Smooth muscle cell (in vitro differentiated cells): ENCODE measurements at regions not wholly inside any gene's neighbourhood (a gene's known extent, or its start where the extent isn't known, plus 50 kb on each side); places are given as distances from the start of the nearest gene placed in this dataset.

Source experiments
- DNase-seq: peaks from one replicate; lab custom pipeline; 2025; ENCODE audit not compliant: unreplicated experiment; lab: John Stamatoyannopoulos, UW
- H2AFZ ChIP-seq: fragments of 200-600 bp; sonication (generic); 2 replicates; pipeline ENCODE4 v1.6.0; 2016; ENCODE audit warnings: antibody characterized with exemption, low read depth, mild to moderate bottlenecking
- H3F3A ChIP-seq: fragments of 200-600 bp; sonication (generic); 2 replicates; pipeline ENCODE4 v1.6.0; 2017; ENCODE audit warnings: antibody characterized with exemption, low read depth
- H3K27ac ChIP-seq: fragments of 200-600 bp; sonication (generic); 2 replicates; pipeline ENCODE4 v1.5.1; 2016; ENCODE audit warnings: low read depth, mild to moderate bottlenecking
- H3K27me3 ChIP-seq: fragments of 200-600 bp; sonication (generic); 2 replicates; pipeline ENCODE4 v1.6.1; 2016; ENCODE audit warnings: low read depth, mild to moderate bottlenecking
- H3K36me3 ChIP-seq: fragments of 200-600 bp; sonication (generic); 2 replicates; pipeline ENCODE4 v1.5.1; 2016; ENCODE audit warnings: low read depth
- H3K4me1 ChIP-seq: fragments of 200-600 bp; sonication (generic); 2 replicates; pipeline ENCODE4 v1.5.1; 2016; ENCODE audit warnings: low read depth
- H3K4me2 ChIP-seq: fragments of 200-600 bp; sonication (generic); 2 replicates; pipeline ENCODE4 v1.6.0; 2016; ENCODE audit warnings: mild to moderate bottlenecking
- H3K4me3 ChIP-seq: fragments of 200-600 bp; sonication (generic); 2 replicates; pipeline ENCODE4 v1.5.1; 2016; ENCODE audit warnings: mild to moderate bottlenecking
- H3K79me2 ChIP-seq: fragments of 200-600 bp; sonication (generic); 2 replicates; pipeline ENCODE4 v1.6.0; 2016; ENCODE audit warnings: low read depth, mild to moderate bottlenecking
- H3K9ac ChIP-seq: fragments of 200-600 bp; sonication (generic); 2 replicates; pipeline ENCODE4 v1.6.0; 2016; ENCODE audit warnings: low read depth
- H3K9me3 ChIP-seq: fragments of 200-600 bp; sonication (generic); replicated peaks from 2 replicates; pipeline ENCODE4 v1.5.1; 2016; ENCODE audit warnings: low read depth
- H4K20me1 ChIP-seq: fragments of 200-600 bp; sonication (generic); 2 replicates; pipeline ENCODE4 v1.6.0; 2016; ENCODE audit warnings: low read depth
- CTCF ChIP-seq: fragments of 200-600 bp; sonication (generic); IDR thresholded peaks from 2 replicates; pipeline ENCODE4 v1.5.1; 2017; ENCODE audit warnings: borderline replicate concordance, mild to moderate bottlenecking, antibody characterized with exemption; ENCODE audit not compliant: insufficient read depth, poor library complexity, severe bottlenecking
- WGBS: methylation state at CpG from one replicate; pipeline ENCODE4 v1.1.7; 2016; ENCODE audit warnings: low lambda C conversion rate; 5-methylcytosine and 5-hydroxymethylcytosine counted together

GRCh38 chr7:125436220-125436619 is 506.6 kb upstream of the POT1 start:
- H3K4me2 ChIP-seq, result no peak overlapping the region
- WGBS, result 85% methylated on average over 1 of the region's 1 CpG
- H3K9ac ChIP-seq, result no peak overlapping the region
- no peaks in the 10 kb centered on the region for H3K79me2 ChIP-seq
- H3K9me3 ChIP-seq, result no peaks in the 10 kb centered on the region
- H3K4me1 ChIP-seq, result no peaks in the 10 kb centered on the region
- TF ChIP-seq CTCF, result no peak
- H3K4me3 ChIP-seq, result no peak overlapping the region
- no peak overlapping the region for H3K27ac ChIP-seq
- no peak overlapping the region for H2AFZ ChIP-seq
- DNase-seq, result no peak
- H4K20me1 ChIP-seq, result no peaks in the 10 kb centered on the region
- no peaks in the 10 kb centered on the region for H3K27me3 ChIP-seq
- no peaks in the 10 kb centered on the region for H3K36me3 ChIP-seq
- H3F3A ChIP-seq, result no peaks in the 10 kb centered on the region

- 86% methylated on average over 1 of the region's 1 CpG for WGBS
- no peak overlapping the region for H3K4me2 ChIP-seq
- no peaks in the 10 kb centered on the region for H3K4me1 ChIP-seq
- H3K27me3 ChIP-seq, result no peaks in the 10 kb centered on the region
- no peak for DNase-seq
- no peak overlapping the region for H3K27ac ChIP-seq
- H3K79me2 ChIP-seq, result no peaks in the 10 kb centered on the region
- TF ChIP-seq CTCF, result no peak
- H3K9ac ChIP-seq, result no peak overlapping the region
- H4K20me1 ChIP-seq, result no peaks in the 10 kb centered on the region
- H2AFZ ChIP-seq, result no peak overlapping the region
- no peak overlapping the region for H3K4me3 ChIP-seq
- H3K9me3 ChIP-seq, result no peaks in the 10 kb centered on the region
- H3K36me3 ChIP-seq, result no peaks in the 10 kb centered on the region
- no peaks in the 10 kb centered on the region for H3F3A ChIP-seq
Measured at GRCh38 chr7:125431349-125431748, 501.7 kb upstream of the POT1 start.

- H4K20me1 ChIP-seq, result no peaks in the 10 kb centered on the region
- no peak overlapping the region for H2AFZ ChIP-seq
- H3F3A ChIP-seq, result no peaks in the 10 kb centered on the region
- no peak for TF ChIP-seq CTCF
- H3K4me1 ChIP-seq, result no peaks in the 10 kb centered on the region
- no peaks in the 10 kb centered on the region for H3K9me3 ChIP-seq
- no peaks in the 10 kb centered on the region for H3K36me3 ChIP-seq
- no peak overlapping the region for H3K27ac ChIP-seq
- no peak overlapping the region for H3K4me2 ChIP-seq
- no peak overlapping the region for H3K4me3 ChIP-seq
- H3K79me2 ChIP-seq, result no peaks in the 10 kb centered on the region
- DNase-seq, result no peak
- H3K9ac ChIP-seq, result no peak overlapping the region
- no peaks in the 10 kb centered on the region for H3K27me3 ChIP-seq
- 89% methylated on average over 2 of the region's 2 CpGs for WGBS
Measured at GRCh38 chr7:125430013-125430412, 500.4 kb upstream of the POT1 start.

- Histone ChIP-seq H3K36me3 (no peaks in the 10 kb centered on the region), H2AFZ (no peak overlapping the region), H3K9ac (no peak overlapping the region), H3K4me2 (no peak overlapping the region), H3K27me3 (no peaks in the 10 kb centered on the region), H3F3A (no peaks in the 10 kb centered on the region), H3K4me3 (no peak overlapping the region), H3K9me3 (no peaks in the 10 kb centered on the region), H3K27ac (no peak overlapping the region), H4K20me1 (no peaks in the 10 kb centered on the region), H3K79me2 (no peaks in the 10 kb centered on the region), H3K4me1 (no peaks in the 10 kb centered on the region)
- DNase-seq, result no peak
- no peak for TF ChIP-seq CTCF
- WGBS, result 53% methylated on average over 1 of the region's 1 CpG
Measured at GRCh38 chr7:125427676-125428075, 498.1 kb upstream of the POT1 start.
